HG02840 (cell line): ENCODE measurements at regions not wholly inside any gene's neighbourhood (a gene's known extent, or its start where the extent isn't known, plus 50 kb on each side); places are given as distances from the start of the nearest gene placed in this dataset.
"Not testable (repeated sequence)": the region's sequence is repeated elsewhere in the genome, so short reads cannot be mapped to it uniquely, and the experiment has no call there.

Experiments
- ATAC-seq: cut with Tn5 transposase; IDR thresholded peaks from one replicate; pipeline ENCODE4 v1.9.1; 2021; ENCODE audit warnings: mild to moderate bottlenecking, moderate library complexity, moderate number of reproducible peaks; ENCODE audit not compliant: unreplicated experiment, low FRiP score

DNA sequence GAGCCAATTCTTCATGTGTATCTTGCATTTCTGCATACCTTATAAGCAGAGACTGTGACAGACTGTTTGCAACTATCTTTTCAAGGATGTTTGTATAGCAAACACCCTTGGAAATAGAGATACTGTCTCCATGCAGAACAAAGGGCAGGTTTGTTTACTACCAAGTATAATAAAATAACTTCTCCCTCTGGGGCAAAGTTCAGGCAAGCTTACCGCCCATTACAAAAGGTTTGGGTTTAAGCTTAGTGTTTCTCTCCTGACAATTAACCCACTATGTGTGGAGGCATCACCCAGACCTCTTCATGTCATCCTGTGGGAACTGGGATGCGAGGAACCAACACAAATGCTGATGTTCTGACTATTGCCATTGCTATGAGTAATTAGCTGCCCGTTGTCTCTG, 479.1 kb upstream of the ZMIZ1 start:
- no peak for ATAC-seq

DNA sequence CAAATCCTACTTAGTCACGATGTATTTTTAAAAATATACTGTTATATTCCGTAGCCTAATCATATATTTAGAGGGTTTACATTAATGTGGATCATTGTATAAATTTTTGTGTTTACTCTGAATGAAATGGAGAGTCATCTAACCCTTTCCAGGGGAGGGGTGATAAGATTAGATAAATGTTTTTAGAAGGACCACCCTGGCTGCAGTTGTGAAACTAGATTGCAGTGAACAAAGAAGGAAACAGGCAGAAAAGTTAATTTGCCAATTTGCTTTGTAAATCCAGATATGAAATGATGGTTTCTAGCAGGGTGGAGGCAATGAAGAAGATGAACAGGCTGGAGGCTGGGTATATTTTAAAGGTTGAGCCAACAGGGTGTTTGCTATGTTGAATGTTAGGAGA, 477.7 kb upstream of the ZMIZ1 start:
- ATAC-seq, result no peak

DNA sequence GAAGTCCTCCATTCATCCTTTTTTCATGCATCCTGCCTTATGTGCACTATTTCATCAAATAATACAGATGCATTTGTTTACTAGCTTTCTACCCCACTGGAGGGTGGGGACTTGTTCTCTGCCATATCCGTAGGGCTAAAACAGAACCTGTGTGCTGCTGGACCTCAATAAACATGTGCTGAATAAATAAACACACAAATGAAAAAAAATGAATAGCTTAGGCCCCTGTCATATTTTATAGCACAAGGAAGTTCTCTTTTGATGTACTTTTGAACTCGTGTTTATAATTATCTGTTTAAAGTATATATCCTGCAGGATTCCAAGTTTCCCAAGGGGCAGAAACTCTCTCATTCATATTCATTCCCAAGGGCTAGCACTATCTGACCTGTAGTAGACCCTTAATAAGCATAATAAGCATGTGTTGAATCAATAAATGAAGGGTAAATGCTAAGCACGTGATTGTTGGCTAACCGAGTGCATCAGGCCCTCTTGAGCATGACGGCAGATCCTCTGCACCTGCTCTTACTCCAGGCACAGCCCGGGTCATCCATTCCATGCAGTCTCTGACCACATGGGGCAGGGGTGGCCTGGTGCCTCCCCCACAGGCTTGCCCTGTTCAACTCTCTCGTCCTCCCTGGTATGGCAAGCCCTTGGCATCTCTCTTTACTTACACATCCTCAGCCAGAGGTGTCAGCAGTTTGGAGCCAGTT, 474.1 kb upstream of the ZMIZ1 start:
- ATAC-seq, result no peak

DNA sequence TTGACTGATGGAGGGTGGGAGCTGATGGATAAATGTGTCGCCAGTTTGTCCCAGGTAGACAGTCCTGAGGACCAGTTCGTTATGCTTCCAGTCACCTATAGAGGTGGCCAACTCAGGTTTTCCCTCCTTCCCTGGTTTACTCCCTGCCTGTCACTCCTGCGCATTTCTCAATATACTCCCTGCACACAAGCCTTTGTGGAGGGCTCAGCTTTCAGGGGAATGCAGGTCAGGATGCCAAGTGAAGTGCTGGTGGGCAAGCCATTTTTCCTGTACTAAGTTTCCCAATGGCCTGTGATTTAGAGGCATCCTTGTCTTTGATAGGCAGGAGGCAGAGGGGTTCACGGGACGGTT, 473.5 kb upstream of the ZMIZ1 start:
- ATAC-seq, result no peak

DNA sequence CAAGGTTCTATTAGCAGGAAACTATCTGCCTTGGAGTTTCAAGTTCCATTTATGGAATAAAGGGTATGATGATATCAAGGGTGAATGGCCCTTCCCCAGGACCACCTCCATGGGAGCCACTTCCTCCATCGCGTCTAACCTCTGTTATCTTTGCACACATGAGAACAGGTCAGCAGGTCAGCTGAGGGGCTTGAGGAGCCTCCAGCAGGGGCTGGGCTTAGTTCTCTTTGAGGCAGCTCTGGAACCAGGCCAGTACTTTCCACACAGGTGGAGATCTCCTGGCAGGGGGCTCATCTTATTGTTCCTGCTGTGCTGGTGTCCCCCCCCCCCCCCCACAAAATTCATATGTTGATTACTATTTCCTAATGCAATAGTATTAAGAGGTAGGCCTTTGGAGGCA, 472.2 kb upstream of the ZMIZ1 start:
- no peak for ATAC-seq

DNA sequence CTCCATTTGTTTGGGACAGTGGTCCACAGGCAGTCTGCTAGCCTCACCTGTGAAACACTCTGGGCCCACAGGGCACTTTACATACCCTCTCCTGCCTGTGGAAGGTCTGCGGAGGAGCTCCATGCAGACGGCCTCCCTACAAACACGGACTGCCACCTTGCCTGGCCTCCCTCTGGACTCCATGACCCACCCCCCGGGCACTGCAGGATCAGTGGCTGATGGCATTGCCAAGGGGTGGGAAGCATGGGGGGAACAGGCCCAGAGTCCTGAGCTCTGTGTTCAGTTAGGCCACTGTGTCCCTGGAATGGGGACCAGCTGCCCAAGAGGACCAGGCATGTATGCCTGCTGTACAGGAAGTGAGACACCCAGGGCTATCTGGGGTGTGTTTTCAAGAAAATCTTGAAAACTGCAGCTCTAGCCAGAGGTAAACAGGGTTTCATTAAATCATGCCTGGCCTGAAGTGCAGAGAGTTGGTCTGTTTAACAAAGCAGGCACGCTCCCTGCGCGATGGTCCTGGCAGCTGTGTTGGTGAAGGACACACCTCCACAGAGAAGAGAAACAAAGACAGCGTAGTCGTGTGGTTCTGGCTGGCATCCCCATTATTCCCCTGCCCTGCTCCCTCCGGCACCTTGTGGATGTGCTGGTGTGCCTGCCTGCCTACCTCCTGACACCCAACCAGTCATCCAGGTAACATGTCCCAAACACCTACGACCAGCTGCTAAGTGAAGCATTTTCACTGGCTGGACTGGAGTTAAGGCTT, 470.8 kb upstream of the ZMIZ1 start:
- ATAC-seq, result no peak

DNA sequence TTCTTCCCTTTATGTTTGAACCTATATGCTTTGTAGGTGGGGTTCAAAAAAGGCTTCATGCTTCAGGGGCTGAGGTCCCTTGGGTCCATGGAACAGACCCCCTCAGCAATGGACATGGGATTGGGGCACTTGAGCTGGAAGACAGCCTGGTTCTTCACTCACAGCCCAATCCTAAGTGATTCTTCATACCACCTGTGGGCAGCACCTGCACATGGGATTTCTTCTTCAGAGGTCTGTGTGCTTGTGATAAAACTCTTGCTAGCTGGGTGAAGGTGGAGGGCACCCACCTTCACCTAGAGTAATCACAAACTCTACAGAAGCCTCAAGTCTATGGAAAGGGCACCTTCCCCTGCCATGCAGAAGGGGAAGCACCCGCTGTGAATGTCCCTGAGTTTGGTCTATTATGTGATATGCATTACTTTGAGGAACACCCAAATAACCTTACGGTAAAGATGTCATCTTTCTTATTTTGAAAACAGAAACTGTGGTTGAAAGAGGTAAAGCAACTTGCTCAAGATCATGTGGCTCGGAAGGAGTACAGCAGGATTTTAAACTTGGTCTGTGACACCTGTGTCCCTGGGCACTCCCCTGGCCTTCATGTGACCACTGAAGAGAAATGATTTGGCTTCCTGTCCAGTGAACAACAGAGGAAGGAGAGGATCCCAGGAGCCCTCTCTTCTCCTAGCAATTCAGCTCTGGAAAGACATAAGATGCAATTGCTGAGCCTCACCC, 469.5 kb upstream of the ZMIZ1 start:
- ATAC-seq, result no peak

DNA sequence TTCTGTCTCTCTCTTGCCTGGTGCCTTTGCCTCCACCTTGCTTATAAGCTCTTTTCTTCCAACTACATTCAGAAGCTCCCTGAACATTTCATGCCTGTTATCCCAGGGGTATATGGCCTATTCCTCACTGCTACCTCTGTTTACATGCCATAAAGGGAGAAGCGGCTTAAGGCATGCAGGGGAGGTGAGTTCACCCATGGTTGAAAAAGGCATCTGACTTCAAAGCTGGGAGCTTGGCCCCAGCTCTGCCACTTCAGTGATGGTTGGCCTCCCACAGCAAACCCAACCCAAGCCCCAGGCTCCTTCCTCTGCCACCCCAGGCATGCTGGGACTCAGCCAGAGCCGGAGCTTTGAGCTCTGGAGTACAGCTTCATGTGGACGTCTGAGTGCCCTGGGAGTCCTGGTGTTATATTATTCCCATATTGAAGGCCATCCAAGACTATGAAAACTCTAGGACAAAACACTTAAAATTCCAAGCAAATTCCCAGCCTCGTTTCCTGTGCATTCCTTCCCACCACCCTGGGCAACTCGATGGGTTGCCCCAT, 468.6 kb upstream of the ZMIZ1 start:
- no peak for ATAC-seq

DNA sequence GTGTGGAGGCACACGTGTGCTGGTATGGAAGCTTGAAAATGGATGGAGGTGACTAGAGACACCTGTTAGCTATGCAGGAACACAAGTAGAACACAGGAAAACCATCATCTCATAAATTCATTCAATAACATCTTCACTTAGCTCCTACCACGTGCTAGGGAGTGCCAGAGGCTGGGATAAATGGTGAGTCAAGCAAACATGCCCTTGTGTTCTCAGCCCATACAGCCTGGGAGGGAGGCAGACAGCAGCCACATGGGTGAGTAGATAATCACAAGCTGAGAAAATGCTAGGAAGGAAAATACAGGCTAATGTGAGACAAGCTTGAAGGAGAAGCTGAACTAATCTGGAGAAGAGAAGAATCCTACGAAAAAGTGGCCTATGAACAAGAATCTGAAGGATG, 468.0 kb upstream of the ZMIZ1 start:
- ATAC-seq, result no peak

DNA sequence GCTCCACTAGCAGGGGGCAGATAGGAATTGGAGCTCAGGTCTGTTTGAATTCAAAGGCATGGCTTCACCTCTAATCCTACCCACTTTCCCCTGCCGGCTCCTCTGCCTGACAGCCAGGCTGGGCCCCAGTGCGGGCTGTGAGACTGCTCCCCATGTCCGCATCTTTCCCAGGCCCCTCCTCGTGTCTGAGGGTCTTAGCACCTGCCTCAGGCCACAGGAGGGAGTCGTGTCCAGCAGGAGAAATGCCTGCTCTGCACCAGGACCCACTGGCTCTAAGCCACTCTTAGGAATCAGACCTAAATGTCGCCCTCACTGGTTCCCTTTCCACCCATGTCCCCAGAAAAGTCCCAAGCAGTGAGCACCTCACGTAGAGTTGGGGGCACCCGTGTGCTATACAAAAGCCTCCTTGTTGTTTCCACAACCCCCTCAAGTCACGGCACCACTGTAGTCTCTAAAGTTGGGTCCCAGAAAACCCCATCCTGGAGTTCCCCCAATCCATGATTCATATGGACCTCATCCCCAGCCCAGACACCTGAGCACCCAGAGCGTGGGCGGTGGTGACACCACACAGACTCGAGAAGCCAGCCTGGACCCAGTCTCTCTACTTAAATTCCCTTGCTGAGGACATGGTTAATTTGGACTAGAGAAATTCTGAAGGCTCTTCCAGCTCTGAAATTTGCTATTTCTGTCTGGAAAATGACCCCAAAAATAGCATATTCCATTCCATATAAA, 466.4 kb upstream of the ZMIZ1 start:
- no peak for ATAC-seq

DNA sequence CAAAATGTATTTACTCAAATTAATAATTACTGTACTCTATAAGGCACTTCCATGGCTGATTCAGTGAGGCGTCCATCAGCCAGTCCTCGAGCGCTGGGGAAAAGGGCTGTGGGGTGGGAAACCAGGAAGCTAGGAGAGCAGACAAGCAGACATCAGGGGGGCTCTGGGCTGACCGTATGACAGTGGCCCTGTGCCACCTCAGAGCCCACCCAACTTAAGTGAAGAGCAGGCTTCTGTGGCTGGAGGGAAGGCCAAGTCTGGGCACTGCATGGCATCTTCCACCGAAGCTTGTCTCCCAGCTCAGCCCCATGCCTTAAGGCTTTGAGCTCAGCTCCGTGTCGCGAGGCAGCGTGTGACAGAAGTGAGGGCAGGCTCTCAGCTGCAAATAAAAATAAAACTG, 464.5 kb upstream of the ZMIZ1 start:
- no peak for ATAC-seq

DNA sequence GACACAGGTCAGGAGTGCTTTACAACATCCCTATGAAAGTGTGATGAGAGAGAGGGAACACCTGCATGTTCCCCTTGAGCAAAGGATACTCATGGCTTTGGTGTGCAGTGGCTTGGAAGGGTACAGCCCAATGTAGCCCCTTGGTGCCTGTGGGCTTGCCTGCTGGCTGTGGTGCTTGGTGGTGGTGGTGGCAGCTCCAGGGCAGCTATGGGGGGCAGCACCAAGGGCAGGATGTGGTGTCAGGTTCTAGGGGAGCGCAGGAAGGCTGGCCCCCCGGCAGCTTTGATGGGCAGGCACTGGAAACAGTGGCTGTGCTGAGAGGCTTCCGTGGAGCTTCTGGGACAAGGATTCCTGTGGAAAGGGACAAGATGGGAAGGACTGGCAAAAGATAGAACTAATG, 464.0 kb upstream of the ZMIZ1 start:
- ATAC-seq, result no peak

DNA sequence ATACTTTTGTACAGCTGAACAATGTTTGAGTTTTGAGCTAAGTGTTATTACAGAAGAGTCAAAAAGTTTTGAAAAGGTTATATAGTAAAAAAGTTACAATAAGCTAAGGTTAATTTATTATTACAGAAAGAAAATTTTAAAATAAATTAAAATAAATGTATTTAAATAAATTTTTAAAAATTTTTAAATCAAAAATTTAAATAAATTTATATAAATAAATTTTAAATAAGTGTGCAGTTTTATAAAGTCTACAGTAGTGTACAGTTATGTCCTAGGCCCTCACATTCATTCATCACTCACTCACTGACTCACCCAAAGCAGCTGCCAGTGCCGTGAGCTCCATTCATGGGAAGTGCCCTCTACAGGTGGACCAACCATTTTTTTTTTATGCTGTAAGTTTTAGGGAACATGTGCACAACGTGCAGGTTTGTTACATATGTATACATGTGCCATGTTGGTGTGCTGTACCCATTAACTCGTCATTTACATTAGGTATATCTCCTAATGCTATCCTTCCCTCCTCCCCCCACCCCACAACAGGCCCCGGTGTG, 462.9 kb upstream of the ZMIZ1 start:
- ATAC-seq, result no peak

DNA sequence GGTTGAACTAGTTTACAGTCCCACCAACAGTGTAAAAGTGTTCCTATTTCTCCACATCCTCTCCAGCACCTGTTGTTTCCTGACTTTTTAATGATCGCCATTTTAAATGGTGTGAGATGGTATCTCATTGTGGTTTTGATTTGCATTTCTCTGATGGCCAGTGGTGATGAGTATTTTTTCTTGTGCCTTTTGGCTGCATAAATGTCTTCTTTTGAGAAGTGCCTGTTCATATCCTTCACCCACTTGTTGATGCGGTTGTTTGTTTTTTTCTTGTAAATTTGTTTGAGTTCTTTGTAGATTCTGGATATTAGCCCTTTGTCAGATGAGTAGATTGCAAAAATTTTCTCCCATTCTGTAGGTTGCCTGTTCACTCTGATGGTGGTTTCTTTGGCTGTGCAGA, 462.0 kb upstream of the ZMIZ1 start:
- not testable (repeated sequence) for ATAC-seq

DNA sequence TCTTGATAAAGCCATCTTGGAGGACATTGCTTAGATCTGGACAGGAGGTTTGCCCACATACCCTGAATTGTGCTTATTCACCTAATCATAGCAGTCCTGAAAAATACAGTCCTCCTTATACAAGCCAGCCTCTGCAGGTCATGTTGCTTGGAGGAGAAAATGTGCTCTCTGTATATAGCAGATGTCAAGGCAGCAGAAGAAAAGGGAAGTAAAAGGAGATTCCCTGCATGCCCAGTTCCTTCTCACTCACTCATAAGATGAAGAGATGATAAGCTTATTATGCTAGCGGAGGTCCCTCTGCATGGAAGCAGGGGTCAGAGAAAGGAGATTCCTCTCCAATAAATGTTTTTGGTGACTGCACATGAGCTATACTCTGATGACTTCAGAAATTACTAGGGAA, 458.8 kb upstream of the ZMIZ1 start:
- no peak for ATAC-seq

DNA sequence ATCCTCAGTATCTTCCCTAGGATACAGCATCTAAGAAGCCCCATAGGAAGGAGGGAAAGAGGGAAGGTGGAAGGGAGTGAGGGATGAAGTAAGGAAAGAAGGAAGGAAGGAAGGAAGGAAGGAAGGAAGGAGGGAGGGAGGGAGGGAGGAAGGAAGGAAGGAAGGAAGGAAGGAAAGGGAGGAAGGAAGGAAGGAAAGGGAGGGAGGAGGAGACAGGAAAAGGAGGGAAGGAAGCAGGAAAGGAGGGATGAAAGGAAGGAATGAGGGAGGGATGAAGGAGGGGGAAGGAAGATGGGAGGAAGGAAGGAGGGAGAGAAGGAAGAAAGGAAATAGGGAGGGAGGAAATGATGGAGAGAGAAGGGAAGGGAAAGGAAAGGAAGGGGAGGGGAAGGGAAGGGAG, 455.6 kb upstream of the ZMIZ1 start:
- ATAC-seq, result no peak

DNA sequence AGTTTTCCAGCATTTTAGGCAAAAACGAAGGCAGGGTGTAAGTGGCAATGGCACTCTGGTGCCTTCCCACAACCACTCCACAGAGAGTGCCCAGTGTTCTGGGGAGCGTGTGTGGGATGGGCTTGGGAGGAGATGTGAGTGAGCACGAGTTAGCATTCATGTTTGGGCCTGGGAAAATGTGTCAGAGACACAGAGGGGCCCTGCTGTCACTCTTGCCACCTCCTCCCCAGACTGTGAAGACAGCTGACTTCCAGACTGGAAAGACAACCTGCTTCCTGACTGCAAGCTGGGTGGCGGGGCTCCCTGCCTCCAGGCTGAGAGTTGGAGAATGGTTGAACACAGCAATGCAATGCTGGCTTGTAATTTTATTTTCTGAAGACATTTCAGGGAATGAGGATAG, 454.5 kb upstream of the ZMIZ1 start:
- no peak for ATAC-seq

DNA sequence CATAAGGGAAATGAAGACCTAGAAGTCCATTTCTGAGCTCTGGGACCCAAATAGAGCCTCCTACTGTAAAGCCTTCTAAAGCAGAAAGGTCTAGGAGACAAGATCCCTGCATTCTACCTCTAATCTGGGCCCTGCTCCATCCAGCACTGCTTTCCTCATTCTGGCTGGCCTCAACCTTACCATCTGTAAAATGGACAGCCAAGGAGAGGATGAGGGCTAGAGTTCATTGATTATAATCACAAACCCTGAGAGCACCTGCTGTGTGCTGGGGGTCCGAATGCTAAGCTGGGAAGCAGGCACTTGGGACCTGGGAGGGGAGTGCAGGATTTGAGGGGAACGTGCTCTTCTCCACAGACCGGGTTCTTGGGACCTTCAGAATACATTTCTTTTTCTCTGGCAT, 454.0 kb upstream of the ZMIZ1 start:
- ATAC-seq, result no peak

DNA sequence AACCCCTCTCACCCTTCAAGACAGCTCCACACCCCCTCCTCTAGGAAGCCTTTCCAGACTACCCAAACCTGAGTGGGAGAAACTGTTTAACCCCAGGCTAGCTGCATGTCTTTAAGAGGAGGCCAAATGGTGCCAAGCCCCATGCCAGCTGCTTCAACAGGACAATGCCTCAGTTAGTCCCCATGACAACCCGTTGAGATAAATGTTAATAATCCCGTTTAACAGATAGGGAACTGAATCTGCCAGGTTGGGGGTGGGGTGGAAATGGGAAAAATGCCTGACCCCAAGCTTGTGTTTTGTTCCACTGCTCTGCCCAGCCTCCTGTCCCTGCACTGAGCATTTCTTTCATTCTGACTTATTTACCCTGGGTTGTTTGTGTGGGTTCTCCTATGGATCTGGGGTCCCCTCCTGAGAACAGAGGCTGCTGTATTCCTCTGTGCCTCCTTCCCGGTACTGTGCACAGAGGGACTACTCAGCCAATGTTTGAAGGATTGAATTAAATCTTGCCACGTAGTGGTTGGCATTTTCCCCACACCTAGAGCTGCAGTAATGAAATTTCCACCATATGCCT, 452.6 kb upstream of the ZMIZ1 start:
- ATAC-seq, result no peak

DNA sequence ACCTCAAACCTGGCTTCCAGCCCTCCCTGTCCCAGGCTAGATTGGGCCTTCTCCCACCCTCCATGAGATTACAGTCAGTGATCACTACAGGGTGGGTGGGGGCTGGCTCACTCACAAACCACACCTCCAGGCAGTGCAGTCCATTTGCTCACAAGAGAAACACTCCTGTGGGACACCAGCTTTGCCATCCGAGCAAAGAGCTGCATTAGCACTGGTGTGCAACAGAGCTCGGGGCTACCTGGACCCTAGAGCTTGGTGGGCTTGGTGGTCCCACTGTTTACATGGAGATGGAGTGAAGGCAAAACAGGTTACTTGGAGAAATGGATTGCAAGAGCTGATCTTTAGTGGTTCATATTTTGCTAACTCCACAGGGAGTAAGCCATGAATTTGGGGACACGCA, 451.7 kb upstream of the ZMIZ1 start:
- ATAC-seq, result no peak
